Ascending aorta (tissue), 2 donors: ENCODE measurements at regions not wholly inside any gene's neighbourhood (a gene's known extent, or its start where the extent isn't known, plus 50 kb on each side); places are given as distances from the start of the nearest gene placed in this dataset.
"Not testable (repeated sequence)": the region's sequence is repeated elsewhere in the genome, so short reads cannot be mapped to it uniquely, and the experiment has no call there.

Experiments used
- DNase-seq, 2 donors: peaks; one replicate each; pipeline ENCODE4 v3.0.0-alpha.2; 2019; ENCODE audit warnings: low spot score in 2 of 2
- H3K27ac ChIP-seq, 2 donors: fragments of 200-600 bp; sonication (generic); one replicate each; pipeline ENCODE4 v1.5.1; 2016 to 2017; ENCODE audit warnings: mild to moderate bottlenecking in 1 of 2
- H3K27me3 ChIP-seq: fragments of 200-600 bp; sonication (generic); one replicate; pipeline ENCODE4 v1.5.1; 2017
- H3K36me3 ChIP-seq, 2 donors: fragments of 200-600 bp; sonication (generic); one replicate each; pipeline ENCODE4 v1.5.1; 2016
- H3K4me1 ChIP-seq, 2 donors: fragments of 200-600 bp; sonication (generic); one replicate each; pipeline ENCODE4 v1.5.1; 2016 to 2017; ENCODE audit warnings: mild to moderate bottlenecking in 1 of 2
- H3K4me3 ChIP-seq, 2 donors: fragments of 200-600 bp; sonication (generic); one replicate each; pipeline ENCODE4 v1.5.1; 2016 to 2017; ENCODE audit warnings: mild to moderate bottlenecking in 1 of 2
- H3K9me3 ChIP-seq, 2 donors: fragments of 200-600 bp; sonication (generic); one replicate each; pipeline ENCODE4 v1.5.1; 2016
- intact Hi-C: fragments of 100-400 bp; cut with DNase I; formaldehyde crosslinking; loops from one replicate; pipeline ENCODE4 v1.15.1; 2023
- TF ChIP-seq, protein P1 (sequence below), 3 experiments: fragments of 200-600 bp in 2 of 3; fragments of 450-650 bp in 1 of 3; sonication (generic) in 2 of 3; IDR thresholded peaks; one replicate each; pipeline ENCODE4 v1.5.1; 2016 to 2019; ENCODE audit warnings: antibody characterized with exemption in 3 of 3, mild to moderate bottlenecking in 1 of 3, moderate library complexity in 1 of 3

DNA sequence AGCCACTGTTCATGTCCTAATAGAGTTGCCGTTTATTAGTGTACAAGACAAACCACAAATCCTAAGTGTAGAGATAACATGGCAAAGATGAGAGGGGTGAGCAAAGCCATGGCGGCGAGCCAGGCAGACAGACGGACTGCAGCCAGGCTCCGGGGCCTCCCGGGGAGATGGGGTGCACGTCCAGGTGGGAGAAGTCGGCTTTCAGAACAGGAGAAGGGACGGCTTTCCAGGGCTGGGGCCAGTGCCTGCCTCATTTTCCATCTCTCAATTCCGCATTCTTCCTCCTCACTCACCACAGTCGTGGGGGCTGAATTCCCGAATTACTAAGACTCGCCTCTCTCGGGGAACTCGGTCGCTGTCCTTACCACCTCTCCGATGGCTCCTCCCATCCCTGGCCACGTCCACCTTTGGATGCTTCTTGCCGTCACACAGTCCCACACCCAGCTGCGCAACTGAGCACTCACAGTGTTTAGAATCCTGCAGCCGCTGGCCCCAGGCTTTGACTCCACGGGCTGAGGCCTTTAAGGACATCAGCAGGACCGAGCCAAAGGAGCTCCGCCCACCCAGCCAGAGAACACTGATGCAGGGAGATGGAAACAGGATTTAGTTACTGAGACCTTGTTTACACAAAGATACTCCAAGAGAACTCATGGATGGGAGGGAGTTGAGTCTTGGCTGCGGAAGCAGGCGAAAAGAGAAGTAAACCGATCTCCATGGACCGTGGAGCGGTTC, 59.7 kb downstream of the RNF112 start:
- Histone ChIP-seq H3K36me3 (no peaks in the 10 kb centered on the region), H3K4me1 (no peaks in the 10 kb centered on the region), H3K4me3 (peak overlapping the region in 1 of 2 donors; percentile 23), H3K27ac (no peak overlapping the region), H3K27me3 (no peaks in the 10 kb centered on the region), H3K9me3 (no peaks in the 10 kb centered on the region)
- peak in 1 of 2 donors; percentile 80 for DNase-seq
- TF ChIP-seq, protein P1, sequence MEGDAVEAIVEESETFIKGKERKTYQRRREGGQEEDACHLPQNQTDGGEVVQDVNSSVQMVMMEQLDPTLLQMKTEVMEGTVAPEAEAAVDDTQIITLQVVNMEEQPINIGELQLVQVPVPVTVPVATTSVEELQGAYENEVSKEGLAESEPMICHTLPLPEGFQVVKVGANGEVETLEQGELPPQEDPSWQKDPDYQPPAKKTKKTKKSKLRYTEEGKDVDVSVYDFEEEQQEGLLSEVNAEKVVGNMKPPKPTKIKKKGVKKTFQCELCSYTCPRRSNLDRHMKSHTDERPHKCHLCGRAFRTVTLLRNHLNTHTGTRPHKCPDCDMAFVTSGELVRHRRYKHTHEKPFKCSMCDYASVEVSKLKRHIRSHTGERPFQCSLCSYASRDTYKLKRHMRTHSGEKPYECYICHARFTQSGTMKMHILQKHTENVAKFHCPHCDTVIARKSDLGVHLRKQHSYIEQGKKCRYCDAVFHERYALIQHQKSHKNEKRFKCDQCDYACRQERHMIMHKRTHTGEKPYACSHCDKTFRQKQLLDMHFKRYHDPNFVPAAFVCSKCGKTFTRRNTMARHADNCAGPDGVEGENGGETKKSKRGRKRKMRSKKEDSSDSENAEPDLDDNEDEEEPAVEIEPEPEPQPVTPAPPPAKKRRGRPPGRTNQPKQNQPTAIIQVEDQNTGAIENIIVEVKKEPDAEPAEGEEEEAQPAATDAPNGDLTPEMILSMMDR (IDR thresholded peaks at IDR 0.05): no peak
- intact Hi-C loops: no loop called here

DNA sequence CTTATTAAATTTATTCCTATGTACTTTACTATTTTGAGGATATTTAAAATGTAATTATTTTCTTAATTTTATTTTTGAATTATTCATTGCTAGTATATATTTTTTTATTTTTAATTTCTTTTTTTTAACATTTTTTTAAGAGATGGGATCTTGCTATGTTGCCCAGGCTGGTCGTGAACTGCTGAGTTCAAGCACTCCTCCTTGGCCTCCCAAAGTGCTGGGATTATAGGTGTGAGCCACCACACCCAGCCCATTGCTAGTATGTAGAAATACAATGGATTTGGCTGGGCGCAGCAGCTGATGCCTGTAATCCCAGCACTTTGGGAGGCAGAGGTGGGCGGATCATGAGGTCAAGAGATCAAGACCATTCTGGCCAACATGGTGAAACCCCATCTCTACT, 59.2 kb upstream of the SLC47A1 start:
- H3K9me3 ChIP-seq, DNase-seq, H3K27me3 ChIP-seq, intact Hi-C loops, H3K4me1 ChIP-seq, H3K36me3 ChIP-seq, H3K4me3 ChIP-seq, H3K27ac ChIP-seq: not testable (repeated sequence)

GRCh38 chr17:19475800-19476199, 57.9 kb upstream of the SLC47A1 start:
- H3K27ac ChIP-seq, H3K27me3 ChIP-seq, H3K4me1 ChIP-seq, DNase-seq, H3K4me3 ChIP-seq, H3K9me3 ChIP-seq, intact Hi-C loops, H3K36me3 ChIP-seq: not testable (repeated sequence)

- TF ChIP-seq, protein P1 (IDR thresholded peaks at IDR 0.05): no peak
- Histone ChIP-seq H3K9me3 (no peaks in the 10 kb centered on the region), H3K27ac (peak overlapping the region; percentile 41 to 50)
Observed at GRCh38 chr17:19482576-19482975, 51.1 kb upstream of the SLC47A1 start.

More at GRCh38 chr17:19482576-19482975, 51.1 kb upstream of the SLC47A1 start:
- Histone ChIP-seq H3K27me3 (no peaks in the 10 kb centered on the region), H3K36me3 (no peaks in the 10 kb centered on the region), H3K4me1 (peaks cover 0 to 13% of the 10 kb centered on the region in 2 donors), H3K4me3 (no peak overlapping the region)
- intact Hi-C loops: no loop called here
- DNase-seq: no peak
